K562 (cell line): ENCODE measurements at regions not wholly inside any gene's neighbourhood (a gene's known extent, or its start where the extent isn't known, plus 50 kb on each side); places are given as distances from the start of the nearest gene placed in this dataset.

Experiments used
- ATAC-seq: fragments of 200-7000 bp; cut with Tn5 transposase; 3 replicates; pipeline ENCODE4 v1.9.1; 2020; ENCODE audit warnings: moderate library complexity
- BruUV-seq: library from RNA; stranded (reverse); fragments of 400-500 nt; replicated peaks from 2 replicates; lab custom pipeline; 2021; lab: Mats Ljungman, UMichigan
- CTCF ChIA-PET: fragments of 300-600 bp; formaldehyde crosslinking; extraction: SDS; loops from one replicate; lab custom pipeline; 2021; ENCODE audit warnings: low intra/inter-chr PET ratio; lab: Yijun Ruan, JAX
- POLR2A ChIA-PET: fragments of 300-600, 350-650 bp; sonication (Branson Sonifier 250); formaldehyde crosslinking; extraction: SDS; loops from one replicate; lab custom pipeline; 2021; ENCODE audit warnings: antibody characterized with exemption, inconsistent platforms; lab: Yijun Ruan, JAX
- DNase-seq, 4 experiments: peaks; one replicate each; pipeline versions ENCODE4 v3.0.0 to v3.0.0-alpha.2; 2011 to 2018; ENCODE audit warnings: low spot score in 3 of 4, mixed read lengths in 3 of 4; ENCODE audit errors: extremely low read depth in 1 of 4
- FAIRE-seq: peaks from 2 replicates; lab custom pipeline; 2011; peaks lifted over from hg19 to GRCh38; lab: Jason Lieb, UNC
- H2AFZ ChIP-seq: 2 replicates; pipeline ENCODE4 v1.6.0; 2011; ENCODE audit warnings: low read depth, low read length, control low read depth, inconsistent platforms
- H3K27ac ChIP-seq: fragments of 200-600 bp; 3 replicates; pipeline ENCODE4 v1.8.0; 2011; ENCODE audit warnings: low read depth, mild to moderate bottlenecking, control low read depth, inconsistent platforms, low read length, moderate library complexity, mixed read lengths; ENCODE audit errors: extremely low read depth
- H3K27me3 ChIP-seq, 2 experiments: fragments of 300-600 bp in 1 of 2; 2 replicates in 1 of 2; 3 replicates in 1 of 2; pipeline versions ENCODE4 v1.6.0 to v1.8.0; 2011; ENCODE audit warnings: inconsistent platforms in 2 of 2, low read length in 2 of 2, mild to moderate bottlenecking in 1 of 2, mixed read lengths in 1 of 2, moderate library complexity in 1 of 2; ENCODE audit not compliant: control insufficient read depth in 2 of 2, insufficient read depth in 2 of 2
- H3K36me3 ChIP-seq: fragments of 300-600 bp; 3 replicates; pipeline ENCODE4 v1.8.0; 2011; ENCODE audit warnings: mild to moderate bottlenecking, low read length, inconsistent platforms; ENCODE audit not compliant: control insufficient read depth, insufficient read depth
- H3K4me1 ChIP-seq, 2 experiments: fragments of 200-600 bp in 1 of 2; replicated peaks in 1 of 2; 2 replicates in 1 of 2; 3 replicates in 1 of 2; pipeline versions ENCODE4 v1.5.1 to v1.8.0; 2011; ENCODE audit warnings: inconsistent platforms in 2 of 2, low read length in 2 of 2, mild to moderate bottlenecking in 1 of 2, mixed read lengths in 1 of 2, moderate library complexity in 1 of 2; ENCODE audit not compliant: control insufficient read depth in 2 of 2, insufficient read depth in 2 of 2
- H3K4me2 ChIP-seq: 2 replicates; pipeline ENCODE4 v1.6.1; 2011; ENCODE audit warnings: low read length, control low read depth, inconsistent platforms, mixed read lengths; ENCODE audit not compliant: insufficient read depth
- H3K4me3 ChIP-seq: fragments of 200-600 bp; sonication (generic), shearing (Covaris generic); 2 replicates; pipeline ENCODE4 v1.5.1; 2016; ENCODE audit warnings: control low read depth, inconsistent platforms
- H3K79me2 ChIP-seq: fragments of 200-600 bp; 3 replicates; pipeline ENCODE4 v1.8.0; 2011; ENCODE audit warnings: low read length, inconsistent platforms; ENCODE audit not compliant: control insufficient read depth, insufficient read depth
- H3K9ac ChIP-seq, 2 experiments: 2 replicates each; pipeline versions ENCODE4 v1.6.0 to v1.6.1; 2011; ENCODE audit warnings: low read depth in 2 of 2, low read length in 2 of 2, control low read depth in 1 of 2, inconsistent platforms in 1 of 2, mild to moderate bottlenecking in 1 of 2, mixed read lengths in 1 of 2; ENCODE audit not compliant: insufficient read depth in 1 of 2
- H3K9me1 ChIP-seq: one replicate; pipeline ENCODE4 v1.6.0; 2011; ENCODE audit warnings: inconsistent platforms, mild to moderate bottlenecking, low read length, moderate library complexity; ENCODE audit not compliant: control insufficient read depth, insufficient read depth
- H3K9me3 ChIP-seq: replicated peaks from 2 replicates; pipeline ENCODE4 v1.5.1; 2011; ENCODE audit warnings: low read depth, low read length, inconsistent platforms; ENCODE audit not compliant: control insufficient read depth, insufficient read depth
- H4K20me1 ChIP-seq: replicated peaks from 2 replicates; pipeline ENCODE4 v1.6.1; 2011; ENCODE audit warnings: low read length, inconsistent platforms, mixed read lengths; ENCODE audit not compliant: control insufficient read depth, insufficient read depth
- CREBBP ChIP-seq: IDR thresholded peaks from one replicate; pipeline ENCODE4 v1.6.1; 2012; ENCODE audit warnings: low read depth, mild to moderate bottlenecking, control low read depth, inconsistent platforms, low read length
- EZH2 ChIP-seq: IDR thresholded peaks from 2 replicates; pipeline ENCODE4 v1.6.1; 2012; ENCODE audit warnings: low read depth, mild to moderate bottlenecking, inconsistent platforms, low read length, borderline replicate concordance
- IFI16 ChIP-seq: fragments of 250-450 bp; sonication (Bioruptor Pico); IDR thresholded peaks from 2 replicates; pipeline ENCODE4 v2.1.2; 2022; ENCODE audit warnings: mild to moderate bottlenecking, inconsistent platforms
- ILF3 ChIP-seq: fragments of 450-650 bp; IDR thresholded peaks from 2 replicates; pipeline ENCODE4 v1.6.1; 2018; ENCODE audit warnings: antibody characterized with exemption, mild to moderate bottlenecking, moderate library complexity, borderline replicate concordance
- KLF6 ChIP-seq: fragments of 250-450 bp; sonication (Bioruptor Pico); IDR thresholded peaks from 2 replicates; pipeline ENCODE4 v1.4.0; 2020; ENCODE audit warnings: mild to moderate bottlenecking, moderate library complexity, borderline replicate concordance
- NFYB ChIP-seq: IDR thresholded peaks from 2 replicates; pipeline ENCODE4 v1.6.1; 2011; ENCODE audit warnings: mild to moderate bottlenecking, moderate library complexity; ENCODE audit not compliant: insufficient read length; ENCODE audit errors: extremely low read depth
- SNIP1 ChIP-seq: fragments of 450-650 bp; IDR thresholded peaks from 2 replicates; pipeline ENCODE4 v1.7.1; 2017; ENCODE audit warnings: low read depth, mild to moderate bottlenecking
- ZC3H4 ChIP-seq: sonication (generic); formaldehyde crosslinking; IDR thresholded peaks from 2 replicates; pipeline ENCODE4 v1.9.0; 2021; ENCODE audit warnings: missing genetic modification reagents, borderline replicate concordance
- ZNF354B ChIP-seq: fragments of 250-450 bp; sonication (Bioruptor Pico); IDR thresholded peaks from 2 replicates; pipeline ENCODE4 v1.4.0; 2020
- ZNF589 ChIP-seq: fragments of 200-800 bp; sonication (Bioruptor generic); IDR thresholded peaks from 2 replicates; pipeline ENCODE4 v1.6.1; 2016; ENCODE audit warnings: low read depth, missing genetic modification characterization, missing compliant biosample characterization
- WGBS: fragments of 100-300 bp; shearing (Covaris generic); methylation state at CpG from one replicate; pipeline ENCODE4 v1.1.6; 2016; ENCODE audit warnings: low coverage, mixed read lengths; ENCODE audit not compliant: insufficient coverage; ENCODE audit errors: missing lambda C conversion rate; 5-methylcytosine and 5-hydroxymethylcytosine counted together
- in situ Hi-C: fragments of 300-500 bp; cut with MboI; formaldehyde crosslinking; loops from 4 replicates; pipeline ENCODE4 v1.15.0; 2018; ENCODE audit warnings: inconsistent platforms, mixed read lengths
- intact Hi-C: fragments of 100-400 bp; cut with micrococcal nuclease; formaldehyde crosslinking; loops from 2 replicates; pipeline ENCODE4 v1.14.2; 2022
- TF ChIP-seq, protein P1 (sequence below): fragments of 250-450 bp; sonication (Bioruptor Pico); IDR thresholded peaks from 2 replicates; pipeline ENCODE4 v1.5.1; 2021; ENCODE audit warnings: mild to moderate bottlenecking
- TF ChIP-seq, protein P2 (sequence below): fragments of 250-450 bp; sonication (Bioruptor Pico); IDR thresholded peaks from 2 replicates; pipeline ENCODE4 v1.4.0; 2020; ENCODE audit warnings: borderline replicate concordance
- TF ChIP-seq, protein P3 (sequence below): sonication (generic); formaldehyde crosslinking; IDR thresholded peaks from 2 replicates; pipeline ENCODE4 v1.8.1; 2023; ENCODE audit warnings: missing genetic modification reagents, mild to moderate bottlenecking, borderline replicate concordance

DNA sequence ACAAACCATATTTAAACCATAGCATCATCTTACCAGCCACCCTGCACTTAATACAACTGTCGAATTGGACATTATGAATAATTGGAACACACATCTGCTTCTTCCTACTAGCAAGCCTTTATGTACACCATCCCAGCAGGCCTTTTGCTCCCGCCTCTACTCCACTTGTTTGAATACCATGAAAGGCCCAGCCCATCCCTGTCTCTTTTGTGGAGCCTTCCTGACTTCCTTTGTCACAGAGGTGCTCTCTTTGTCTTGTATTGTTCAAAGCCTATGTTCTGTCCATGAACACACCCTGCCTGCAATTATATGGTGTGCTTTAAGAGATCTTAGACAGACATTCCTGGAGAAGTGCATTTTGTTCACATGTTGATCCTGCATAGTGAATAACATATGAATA lies 465.7 kb downstream of the DIRAS2 start:
- ChIA-PET POLR2A (no interaction called here), CTCF (no interaction called here)
- in situ Hi-C loops (no loop called here), intact Hi-C loops (no loop called here)
- FAIRE-seq (no peak), ATAC-seq (no peak), DNase-seq (no peak)
- Histone ChIP-seq H3K9ac (no peak overlapping the region), H3K9me3 (no peaks in the 10 kb centered on the region), H2AFZ (no peak overlapping the region), H4K20me1 (no peaks in the 10 kb centered on the region), H3K9me1 (no peaks in the 10 kb centered on the region), H3K4me1 (no peaks in the 10 kb centered on the region), H3K36me3 (no peaks in the 10 kb centered on the region), H3K4me3 (no peak overlapping the region), H3K4me2 (no peak overlapping the region), H3K79me2 (no peaks in the 10 kb centered on the region), H3K27me3 (no peaks in the 10 kb centered on the region), H3K27ac (no peak overlapping the region)
- TF ChIP-seq ZNF589 (no peak), KLF6 (CRISPR knock-in tag) (no peak), NFYB (no peak), SNIP1 (no peak), EZH2 (no peak), IFI16 (CRISPR knock-in tag) (no peak), ZC3H4 (CRISPR knock-in tag) (no peak), ILF3 (no peak), ZNF354B (CRISPR knock-in tag) (no peak), CREBBP (no peak)
- TF ChIP-seq, protein P1, sequence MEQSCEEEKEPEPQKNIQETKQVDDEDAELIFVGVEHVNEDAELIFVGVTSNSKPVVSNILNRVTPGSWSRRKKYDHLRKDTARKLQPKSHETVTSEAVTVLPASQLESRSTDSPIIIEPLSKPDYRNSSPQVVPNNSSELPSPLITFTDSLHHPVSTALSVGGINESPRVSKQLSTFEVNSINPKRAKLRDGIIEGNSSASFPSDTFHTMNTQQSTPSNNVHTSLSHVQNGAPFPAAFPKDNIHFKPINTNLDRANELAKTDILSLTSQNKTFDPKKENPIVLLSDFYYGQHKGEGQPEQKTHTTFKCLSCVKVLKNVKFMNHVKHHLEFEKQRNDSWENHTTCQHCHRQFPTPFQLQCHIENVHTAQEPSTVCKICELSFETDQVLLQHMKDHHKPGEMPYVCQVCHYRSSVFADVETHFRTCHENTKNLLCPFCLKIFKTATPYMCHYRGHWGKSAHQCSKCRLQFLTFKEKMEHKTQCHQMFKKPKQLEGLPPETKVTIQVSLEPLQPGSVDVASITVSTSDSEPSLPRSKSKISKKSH (CRISPR knock-in tag), result no peak
- TF ChIP-seq, protein P2, sequence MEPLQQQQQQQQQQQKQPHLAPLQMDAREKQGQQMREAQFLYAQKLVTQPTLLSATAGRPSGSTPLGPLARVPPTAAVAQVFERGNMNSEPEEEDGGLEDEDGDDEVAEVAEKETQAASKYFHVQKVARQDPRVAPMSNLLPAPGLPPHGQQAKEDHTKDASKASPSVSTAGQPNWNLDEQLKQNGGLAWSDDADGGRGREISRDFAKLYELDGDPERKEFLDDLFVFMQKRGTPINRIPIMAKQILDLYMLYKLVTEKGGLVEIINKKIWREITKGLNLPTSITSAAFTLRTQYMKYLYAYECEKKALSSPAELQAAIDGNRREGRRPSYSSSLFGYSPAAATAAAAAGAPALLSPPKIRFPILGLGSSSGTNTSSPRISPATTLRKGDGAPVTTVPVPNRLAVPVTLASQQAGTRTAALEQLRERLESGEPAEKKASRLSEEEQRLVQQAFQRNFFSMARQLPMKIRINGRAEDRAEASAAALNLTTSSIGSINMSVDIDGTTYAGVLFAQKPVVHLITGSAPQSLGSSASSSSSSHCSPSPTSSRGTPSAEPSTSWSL (CRISPR knock-in tag), result no peak
- TF ChIP-seq, protein P3, sequence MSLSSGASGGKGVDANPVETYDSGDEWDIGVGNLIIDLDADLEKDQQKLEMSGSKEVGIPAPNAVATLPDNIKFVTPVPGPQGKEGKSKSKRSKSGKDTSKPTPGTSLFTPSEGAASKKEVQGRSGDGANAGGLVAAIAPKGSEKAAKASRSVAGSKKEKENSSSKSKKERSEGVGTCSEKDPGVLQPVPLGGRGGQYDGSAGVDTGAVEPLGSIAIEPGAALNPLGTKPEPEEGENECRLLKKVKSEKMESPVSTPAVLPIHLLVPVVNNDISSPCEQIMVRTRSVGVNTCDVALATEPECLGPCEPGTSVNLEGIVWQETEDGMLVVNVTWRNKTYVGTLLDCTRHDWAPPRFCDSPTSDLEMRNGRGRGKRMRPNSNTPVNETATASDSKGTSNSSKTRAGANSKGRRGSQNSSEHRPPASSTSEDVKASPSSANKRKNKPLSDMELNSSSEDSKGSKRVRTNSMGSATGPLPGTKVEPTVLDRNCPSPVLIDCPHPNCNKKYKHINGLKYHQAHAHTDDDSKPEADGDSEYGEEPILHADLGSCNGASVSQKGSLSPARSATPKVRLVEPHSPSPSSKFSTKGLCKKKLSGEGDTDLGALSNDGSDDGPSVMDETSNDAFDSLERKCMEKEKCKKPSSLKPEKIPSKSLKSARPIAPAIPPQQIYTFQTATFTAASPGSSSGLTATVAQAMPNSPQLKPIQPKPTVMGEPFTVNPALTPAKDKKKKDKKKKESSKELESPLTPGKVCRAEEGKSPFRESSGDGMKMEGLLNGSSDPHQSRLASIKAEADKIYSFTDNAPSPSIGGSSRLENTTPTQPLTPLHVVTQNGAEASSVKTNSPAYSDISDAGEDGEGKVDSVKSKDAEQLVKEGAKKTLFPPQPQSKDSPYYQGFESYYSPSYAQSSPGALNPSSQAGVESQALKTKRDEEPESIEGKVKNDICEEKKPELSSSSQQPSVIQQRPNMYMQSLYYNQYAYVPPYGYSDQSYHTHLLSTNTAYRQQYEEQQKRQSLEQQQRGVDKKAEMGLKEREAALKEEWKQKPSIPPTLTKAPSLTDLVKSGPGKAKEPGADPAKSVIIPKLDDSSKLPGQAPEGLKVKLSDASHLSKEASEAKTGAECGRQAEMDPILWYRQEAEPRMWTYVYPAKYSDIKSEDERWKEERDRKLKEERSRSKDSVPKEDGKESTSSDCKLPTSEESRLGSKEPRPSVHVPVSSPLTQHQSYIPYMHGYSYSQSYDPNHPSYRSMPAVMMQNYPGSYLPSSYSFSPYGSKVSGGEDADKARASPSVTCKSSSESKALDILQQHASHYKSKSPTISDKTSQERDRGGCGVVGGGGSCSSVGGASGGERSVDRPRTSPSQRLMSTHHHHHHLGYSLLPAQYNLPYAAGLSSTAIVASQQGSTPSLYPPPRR (CRISPR knock-in tag), result no peak
- BruUV-seq, result no TSS peak
- WGBS, result 0% methylated on average over 2 of the region's 2 CpGs
